Neural progenitor cell (in vitro differentiated cells): ENCODE measurements at regions not wholly inside any gene's neighbourhood (a gene's known extent, or its start where the extent isn't known, plus 50 kb on each side); places are given as distances from the start of the nearest gene placed in this dataset.

Experiments used
- DNase-seq: peaks from one replicate; pipeline ENCODE4 v3.0.0-alpha.2; 2016; ENCODE audit warnings: low spot score
- H2AFZ ChIP-seq: fragments of 200-600 bp; sonication (generic); replicated peaks from 2 replicates; pipeline ENCODE4 v1.6.1; 2016; ENCODE audit warnings: antibody characterized with exemption
- H3F3A ChIP-seq: fragments of 200-600 bp; sonication (generic); 2 replicates; pipeline ENCODE4 v1.6.1; 2016; ENCODE audit warnings: antibody characterized with exemption, low read depth
- H3K27ac ChIP-seq: fragments of 200-600 bp; sonication (generic); 2 replicates; pipeline ENCODE4 v1.5.1; 2016; ENCODE audit warnings: mild to moderate bottlenecking
- H3K27me3 ChIP-seq: fragments of 200-600 bp; sonication (generic); 2 replicates; pipeline ENCODE4 v1.6.1; 2016; ENCODE audit warnings: mild to moderate bottlenecking, moderate library complexity
- H3K36me3 ChIP-seq: fragments of 200-600 bp; sonication (generic); 2 replicates; pipeline ENCODE4 v1.5.1; 2016
- H3K4me1 ChIP-seq: fragments of 200-600 bp; sonication (generic); 2 replicates; pipeline ENCODE4 v1.6.1; 2016; ENCODE audit warnings: mixed run types
- H3K4me2 ChIP-seq: fragments of 200-600 bp; sonication (generic); 2 replicates; pipeline ENCODE4 v1.6.1; 2016
- H3K4me3 ChIP-seq: fragments of 200-600 bp; sonication (generic); 2 replicates; pipeline ENCODE4 v1.5.1; 2016
- H3K79me2 ChIP-seq: fragments of 200-600 bp; sonication (generic); 2 replicates; pipeline ENCODE4 v1.6.1; 2016; ENCODE audit warnings: low read depth
- H3K9ac ChIP-seq: fragments of 200-600 bp; sonication (generic); 2 replicates; pipeline ENCODE4 v1.6.1; 2016
- H3K9me3 ChIP-seq: fragments of 200-600 bp; sonication (generic); 2 replicates; pipeline ENCODE4 v1.5.1; 2016; ENCODE audit warnings: low read depth
- H4K20me1 ChIP-seq: fragments of 200-600 bp; sonication (generic); 2 replicates; pipeline ENCODE4 v1.6.1; 2016; ENCODE audit warnings: low read depth
- H3K27ac Mint-ChIP-seq: 3 replicates; pipeline ENCODE4 v1.8.0; 2021; ENCODE audit warnings: mixed read lengths
- H3K27me3 Mint-ChIP-seq: 2 replicates; pipeline ENCODE4 v1.8.0; 2022; ENCODE audit warnings: low read depth, mild to moderate bottlenecking, inconsistent platforms, moderate library complexity, mixed read lengths; ENCODE audit not compliant: insufficient read depth
- H3K36me3 Mint-ChIP-seq: 3 replicates; pipeline ENCODE4 v1.8.0; 2021; ENCODE audit warnings: mixed read lengths
- H3K4me1 Mint-ChIP-seq: 3 replicates; pipeline ENCODE4 v1.8.0; 2021; ENCODE audit warnings: mixed read lengths
- H3K4me3 Mint-ChIP-seq: 3 replicates; pipeline ENCODE4 v1.8.0; 2021; ENCODE audit warnings: mild to moderate bottlenecking, moderate library complexity, mixed read lengths
- H3K9me3 Mint-ChIP-seq: 3 replicates; pipeline ENCODE4 v1.8.0; 2020; ENCODE audit warnings: mixed read lengths
- CTCF ChIP-seq: fragments of 200-600 bp; sonication (generic); IDR thresholded peaks from 2 replicates; pipeline ENCODE4 v1.5.1; 2017; ENCODE audit warnings: antibody characterized with exemption, mild to moderate bottlenecking
- EZH2 ChIP-seq: fragments of 200-600 bp; sonication (generic); IDR thresholded peaks from 2 replicates; pipeline ENCODE4 v1.6.1; 2017; ENCODE audit warnings: antibody characterized with exemption, mild to moderate bottlenecking, moderate library complexity
- EZH2phosphoT487 ChIP-seq: fragments of 200-600 bp; sonication (generic); IDR thresholded peaks from 2 replicates; pipeline ENCODE4 v1.6.1; 2017; ENCODE audit warnings: antibody characterized with exemption

- no peak for TF ChIP-seq EZH2
- no peak for TF ChIP-seq CTCF
- no peak for TF ChIP-seq EZH2phosphoT487
- DNase-seq: no peak
- Mint-ChIP-seq H3K36me3 (no peaks in the 10 kb centered on the region), H3K27me3 (no peaks in the 10 kb centered on the region), H3K27ac (no peak overlapping the region), H3K4me1 (no peaks in the 10 kb centered on the region), H3K9me3 (peaks cover 8% of the 10 kb centered on the region), H3K4me3 (no peak overlapping the region)
- no peak overlapping the region for H3K9ac ChIP-seq
- no peak overlapping the region for H3K4me3 ChIP-seq
- H4K20me1 ChIP-seq: no peaks in the 10 kb centered on the region
- H3F3A ChIP-seq: no peaks in the 10 kb centered on the region
- H3K9me3 ChIP-seq: peaks cover 5% of the 10 kb centered on the region
- H3K36me3 ChIP-seq: no peaks in the 10 kb centered on the region
- H3K27ac ChIP-seq: no peak overlapping the region
- H3K27me3 ChIP-seq: no peaks in the 10 kb centered on the region
- no peaks in the 10 kb centered on the region for H3K79me2 ChIP-seq
- no peaks in the 10 kb centered on the region for H3K4me1 ChIP-seq
- no peak overlapping the region for H2AFZ ChIP-seq
- no peak overlapping the region for H3K4me2 ChIP-seq
These were observed 1707.7 kb downstream of the MRPL39 start for GRCh38 chr21:23899561-23899960.

- no peaks in the 10 kb centered on the region for H3K9me3 ChIP-seq
- no peak overlapping the region for H3K4me3 ChIP-seq
- no peaks in the 10 kb centered on the region for H3K36me3 Mint-ChIP-seq
- no peaks in the 10 kb centered on the region for H4K20me1 ChIP-seq
- H3K9me3 Mint-ChIP-seq: no peaks in the 10 kb centered on the region
- H3K4me1 Mint-ChIP-seq: no peaks in the 10 kb centered on the region
- peaks cover 2% of the 10 kb centered on the region for H3K27me3 Mint-ChIP-seq
- no peak overlapping the region for H3K9ac ChIP-seq
- H3K4me3 Mint-ChIP-seq: no peak overlapping the region
- no peak overlapping the region for H3K27ac Mint-ChIP-seq
- TF ChIP-seq EZH2phosphoT487: no peak
- TF ChIP-seq CTCF: no peak
- TF ChIP-seq EZH2: no peak
- no peak overlapping the region for H2AFZ ChIP-seq
- no peaks in the 10 kb centered on the region for H3K27me3 ChIP-seq
- no peaks in the 10 kb centered on the region for H3K4me1 ChIP-seq
- no peaks in the 10 kb centered on the region for H3F3A ChIP-seq
- H3K36me3 ChIP-seq: no peaks in the 10 kb centered on the region
- H3K27ac ChIP-seq: no peak overlapping the region
- no peak overlapping the region for H3K4me2 ChIP-seq
- no peaks in the 10 kb centered on the region for H3K79me2 ChIP-seq
- no peak for DNase-seq
These were observed 1716.6 kb downstream of the MRPL39 start for GRCh38 chr21:23890652-23891051.

- Histone ChIP-seq H3K4me2 (no peak overlapping the region), H2AFZ (no peak overlapping the region)
These were observed 1719.5 kb downstream of the MRPL39 start for GRCh38 chr21:23887725-23888306.

More at GRCh38 chr21:23887725-23888306, 1719.5 kb downstream of the MRPL39 start:
- H3K9me3 Mint-ChIP-seq: no peaks in the 10 kb centered on the region
- H3K36me3 ChIP-seq: no peaks in the 10 kb centered on the region
- no peak overlapping the region for H3K9ac ChIP-seq
- no peak overlapping the region for H3K27ac Mint-ChIP-seq
- no peaks in the 10 kb centered on the region for H3K36me3 Mint-ChIP-seq
- no peaks in the 10 kb centered on the region for H3K27me3 Mint-ChIP-seq
- no peaks in the 10 kb centered on the region for H4K20me1 ChIP-seq
- no peaks in the 10 kb centered on the region for H3F3A ChIP-seq
- TF ChIP-seq EZH2phosphoT487: no peak
- no peak for TF ChIP-seq EZH2
- no peak for TF ChIP-seq CTCF
- H3K27ac ChIP-seq: no peak overlapping the region
- no peaks in the 10 kb centered on the region for H3K27me3 ChIP-seq
- no peaks in the 10 kb centered on the region for H3K4me1 ChIP-seq
- H3K4me1 Mint-ChIP-seq: no peaks in the 10 kb centered on the region
- no peaks in the 10 kb centered on the region for H3K9me3 ChIP-seq
- no peaks in the 10 kb centered on the region for H3K79me2 ChIP-seq
- no peak for DNase-seq
- no peak overlapping the region for H3K4me3 ChIP-seq
- no peak overlapping the region for H3K4me3 Mint-ChIP-seq
